NCI-H748 treated with DMSO at 0.1 percent for 48 hours (cell line): ENCODE measurements at regions not wholly inside any gene's neighbourhood (a gene's known extent, or its start where the extent isn't known, plus 50 kb on each side); places are given as distances from the start of the nearest gene placed in this dataset.
A peak's percentile ranks its signal among the peaks of the same experiment; 100 is the strongest.

Source experiments
- DNase-seq: peaks from one replicate; lab custom pipeline; 2025; lab: John Stamatoyannopoulos, UW

DNA sequence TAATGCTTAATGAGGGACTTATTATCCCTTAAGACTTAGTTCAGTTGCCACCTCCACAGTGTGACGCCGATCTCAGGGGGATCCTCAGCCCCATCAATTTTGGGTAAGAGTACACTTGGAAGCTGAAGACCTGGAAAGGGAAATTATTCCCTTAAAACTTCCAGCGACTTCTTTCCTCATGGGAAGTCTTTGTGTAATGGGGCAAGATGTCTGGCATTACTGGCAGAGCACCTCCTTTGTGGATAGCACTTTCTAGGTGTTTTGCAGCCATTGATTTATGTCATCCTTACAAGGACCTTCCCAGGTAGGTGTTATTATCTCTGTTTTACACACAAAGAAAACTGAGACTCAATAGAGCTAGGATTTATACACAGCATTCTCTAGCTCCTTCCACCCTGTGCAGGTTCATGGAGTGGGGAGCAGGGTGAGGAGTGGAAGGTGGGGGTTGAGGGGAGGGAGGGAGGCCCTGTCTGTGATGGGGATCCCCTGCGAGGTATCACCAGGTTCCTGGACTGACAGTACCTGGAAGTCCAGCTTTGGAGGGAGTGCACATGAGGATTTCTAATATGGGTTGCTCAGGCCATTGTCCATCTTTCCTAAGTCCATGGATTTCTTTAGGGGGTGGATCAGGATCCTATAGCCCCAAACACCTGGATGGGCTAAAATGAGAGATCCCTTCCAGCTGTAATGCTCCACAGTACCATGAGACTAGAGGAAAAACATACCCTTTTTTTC lies 79.4 kb downstream of the MYCN start:
- no peak for DNase-seq

DNA sequence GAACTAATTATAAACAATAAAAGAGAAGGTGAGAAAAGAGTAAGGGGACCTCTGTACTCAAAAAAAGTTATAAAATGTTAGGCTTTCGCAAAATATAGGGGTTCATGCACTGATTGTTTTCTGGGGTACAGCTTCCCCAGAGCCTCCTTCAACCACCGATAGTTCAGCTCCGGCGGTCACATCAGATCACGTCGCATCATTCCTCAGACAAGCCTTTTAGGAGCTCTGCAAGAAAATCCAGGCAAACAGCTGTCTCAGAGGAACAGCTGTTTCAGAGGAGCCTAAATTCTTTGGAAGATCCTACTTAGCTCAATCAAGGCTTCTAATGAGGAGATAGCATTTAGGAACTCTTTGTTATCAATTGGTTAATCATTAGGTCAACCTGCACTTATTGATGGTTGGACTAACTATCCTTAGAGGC lies 78.7 kb downstream of the MYCN start:
- DNase-seq: no peak

- DNase-seq: no peak
These were observed 78.1 kb downstream of the MYCN start for GRCh38 chr2:16018277-16019059.

- no peak for DNase-seq
These were observed 75.9 kb downstream of the MYCN start for GRCh38 chr2:16016282-16016681.

GRCh38 chr2:16015903-16016265 lies 75.5 kb downstream of the MYCN start:
- DNase-seq: no peak

- no peak for DNase-seq
These were observed 75.0 kb downstream of the MYCN start for GRCh38 chr2:16015210-16015902.

DNA sequence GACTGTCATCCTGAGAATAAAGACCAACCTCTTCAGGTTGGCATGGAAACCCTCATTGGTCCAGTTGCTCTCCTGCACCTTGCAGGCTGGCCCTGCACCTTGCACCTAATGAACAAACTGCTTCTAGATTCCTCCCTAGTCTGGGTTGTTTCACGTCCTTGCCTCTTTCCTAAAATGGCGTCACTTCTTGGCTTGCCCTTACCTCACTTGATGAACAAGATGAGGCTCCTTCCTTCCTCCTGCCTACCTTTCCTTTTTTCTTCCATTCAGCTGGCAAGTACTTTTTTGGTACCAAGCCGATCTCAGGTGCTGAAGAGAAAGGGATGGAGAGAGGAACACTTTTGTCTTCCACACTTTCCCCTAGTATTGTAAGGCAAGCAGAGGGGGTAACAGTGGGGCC lies 74.5 kb downstream of the MYCN start:
- DNase-seq: no peak

GRCh38 chr2:16014041-16014787 lies 73.9 kb downstream of the MYCN start:
- peak; percentile 19 for DNase-seq

- DNase-seq: peak; percentile 25
These were observed 73.1 kb downstream of the MYCN start for GRCh38 chr2:16013359-16013911.

- peak; percentile 57 for DNase-seq
These were observed 72.4 kb downstream of the MYCN start for GRCh38 chr2:16012626-16013358.

- no peak for DNase-seq
These were observed 71.8 kb downstream of the MYCN start for GRCh38 chr2:16012029-16012596.

DNA sequence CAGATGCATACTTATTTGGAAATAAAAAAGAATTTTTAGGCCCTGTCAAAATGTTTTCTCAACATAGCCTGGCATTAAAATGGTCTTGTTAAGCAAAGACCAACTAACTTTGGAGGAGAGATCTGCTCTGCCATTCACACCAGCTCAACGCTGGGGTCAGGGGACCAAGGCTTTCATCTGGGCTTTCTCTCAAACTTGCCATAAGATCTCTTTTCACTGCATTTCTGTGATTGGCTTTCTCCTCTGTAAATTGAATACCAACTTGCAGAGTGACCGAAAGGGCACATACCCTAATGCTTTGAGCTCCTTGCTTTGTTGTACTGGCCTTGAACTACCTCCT lies 71.2 kb downstream of the MYCN start:
- DNase-seq: no peak

DNA sequence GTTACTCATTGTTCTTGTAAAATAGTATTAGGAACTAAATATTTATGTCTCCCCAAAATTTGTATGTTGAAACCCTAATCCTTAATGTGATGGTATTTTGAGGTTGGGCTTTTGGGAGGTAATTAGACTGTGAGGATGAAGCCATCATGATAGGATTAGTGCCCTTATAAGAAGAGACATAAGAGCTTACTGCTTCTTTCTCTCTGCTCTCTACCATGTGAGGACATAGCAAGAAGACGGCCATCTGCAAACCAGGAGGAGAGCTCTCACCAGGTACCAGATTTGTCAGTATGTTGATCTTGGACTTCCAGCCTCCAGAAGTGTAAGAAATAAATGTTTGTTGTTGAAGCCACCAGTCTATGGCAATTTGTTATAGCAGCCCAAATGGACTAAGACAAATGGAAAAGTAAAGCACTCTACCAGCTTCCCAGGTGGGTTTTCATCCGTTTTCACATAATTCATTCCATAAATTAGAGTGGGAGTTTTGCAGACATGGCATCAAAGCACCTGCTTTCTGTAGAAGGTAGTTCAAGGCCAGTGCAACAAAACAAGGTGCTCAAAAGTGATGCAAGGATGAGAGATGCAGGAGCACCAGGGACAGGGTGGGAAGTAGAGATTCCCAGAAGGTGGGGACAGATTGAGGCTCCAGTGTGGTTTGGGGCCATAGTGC lies 70.7 kb downstream of the MYCN start:
- DNase-seq: no peak

DNA sequence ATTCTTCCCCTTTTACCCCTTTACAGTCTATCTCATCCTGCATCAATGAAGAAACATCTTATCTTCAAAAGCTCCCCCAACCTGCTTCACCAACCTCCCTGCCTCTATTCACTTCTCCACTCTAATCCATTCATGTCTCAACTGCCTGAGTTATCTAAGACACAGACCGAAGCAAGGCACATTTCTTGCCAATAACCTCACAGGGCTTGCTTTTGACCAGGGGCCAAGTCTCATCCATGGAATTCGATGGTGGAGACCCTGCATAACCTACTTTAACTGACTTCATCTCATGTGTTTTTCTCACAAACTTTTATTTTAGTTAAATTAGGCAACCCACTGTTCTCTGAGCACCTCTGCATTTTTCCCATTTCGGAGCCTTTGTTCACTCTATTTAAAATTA lies 69.7 kb downstream of the MYCN start:
- DNase-seq: no peak

DNA sequence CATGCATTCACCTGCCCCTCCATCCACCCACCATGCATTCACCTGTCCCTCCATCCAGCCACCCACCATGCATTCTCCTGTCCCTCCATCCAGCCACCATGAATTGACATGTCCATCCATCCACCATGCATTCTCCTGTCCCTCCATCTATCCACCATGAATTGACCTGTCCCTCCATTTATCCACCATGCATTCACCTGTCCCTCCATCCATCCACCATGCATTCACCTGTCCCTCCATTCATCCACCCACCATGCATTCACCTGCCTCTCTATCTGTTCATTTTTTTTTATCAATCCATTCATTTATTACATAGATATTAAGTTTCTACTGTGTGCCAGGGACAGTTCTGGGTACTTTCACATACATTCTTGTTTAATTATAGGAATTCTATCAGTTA lies 69.2 kb downstream of the MYCN start:
- DNase-seq: no peak

DNA sequence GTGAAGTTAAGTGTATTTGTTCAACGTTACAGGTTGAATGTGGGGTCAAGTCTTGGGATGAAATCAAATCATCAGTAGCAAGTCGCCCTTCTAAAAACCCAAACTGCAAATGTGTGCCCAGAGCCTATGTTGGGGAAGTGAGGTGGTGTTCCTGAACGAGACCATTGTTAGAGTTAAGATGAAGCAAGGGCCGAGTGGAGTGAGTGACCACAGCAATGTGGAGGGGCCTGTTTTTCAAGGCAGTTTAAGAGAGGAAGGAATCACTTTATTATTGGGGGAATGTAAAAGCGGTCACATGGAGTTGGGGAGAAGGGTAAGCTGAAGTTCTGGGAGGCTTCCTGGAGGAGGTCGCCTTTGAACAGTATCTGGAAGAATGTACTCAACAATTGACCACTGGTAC lies 68.5 kb downstream of the MYCN start:
- DNase-seq: no peak

DNA sequence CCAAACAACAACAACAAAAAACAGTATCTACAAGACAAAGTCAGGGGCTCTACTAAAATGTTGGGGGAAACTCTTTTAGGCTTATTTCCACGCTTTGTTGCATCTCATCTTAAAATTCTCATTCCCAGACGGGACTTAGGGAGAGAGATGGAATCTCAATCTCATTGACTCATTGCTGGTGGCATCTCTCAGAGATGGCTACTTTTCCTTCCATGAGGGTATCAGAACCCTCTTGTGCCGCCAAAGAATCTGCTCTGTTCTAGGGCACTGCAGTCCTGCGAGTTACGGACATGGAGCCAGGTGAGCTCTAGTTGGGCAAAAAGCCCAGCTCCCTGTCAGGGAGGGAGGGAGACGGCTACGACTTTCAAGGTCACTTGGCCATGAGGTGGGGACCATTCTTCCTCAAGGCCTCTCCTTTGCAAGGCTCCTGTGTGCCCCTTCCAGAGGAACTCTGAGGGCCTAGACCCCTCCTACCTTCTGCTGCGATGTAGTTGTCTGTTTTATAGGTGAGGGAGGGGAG lies 68.0 kb downstream of the MYCN start:
- no peak for DNase-seq

GRCh38 chr2:16007167-16007934 lies 67.0 kb downstream of the MYCN start:
- no peak for DNase-seq

GRCh38 chr2:16006537-16007166 lies 66.3 kb downstream of the MYCN start:
- DNase-seq: no peak
